HG03103 (cell line): ENCODE measurements at regions not wholly inside any gene's neighbourhood (a gene's known extent, or its start where the extent isn't known, plus 50 kb on each side); places are given as distances from the start of the nearest gene placed in this dataset.

ENCODE experiments used
- ATAC-seq: cut with Tn5 transposase; IDR thresholded peaks from one replicate; pipeline ENCODE4 v1.9.1; 2021; ENCODE audit warnings: low read depth; ENCODE audit not compliant: unreplicated experiment

DNA sequence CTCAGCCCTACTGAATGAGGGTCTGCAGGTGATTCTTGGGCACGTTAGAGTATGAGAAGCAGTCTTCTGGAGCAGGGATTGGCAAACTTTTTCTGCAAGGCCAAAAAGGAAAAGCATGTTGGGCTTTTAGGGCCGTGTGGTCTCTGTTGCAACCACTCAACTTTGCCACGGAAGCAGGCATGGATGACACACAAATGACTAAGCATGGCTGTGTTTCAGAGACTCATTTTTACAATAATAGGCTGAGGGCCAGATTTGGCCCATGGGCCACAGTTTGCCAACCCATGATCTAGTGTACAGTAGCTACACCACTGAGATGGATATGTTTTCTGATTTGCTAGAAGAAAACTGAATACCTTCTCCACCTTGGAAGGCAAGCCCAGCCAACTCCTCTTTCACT, 66.1 kb upstream of the PRICKLE2 start:
- no peak for ATAC-seq

GRCh38 chr3:64290864-64291263, 65.6 kb upstream of the PRICKLE2 start:
- ATAC-seq: no peak

DNA sequence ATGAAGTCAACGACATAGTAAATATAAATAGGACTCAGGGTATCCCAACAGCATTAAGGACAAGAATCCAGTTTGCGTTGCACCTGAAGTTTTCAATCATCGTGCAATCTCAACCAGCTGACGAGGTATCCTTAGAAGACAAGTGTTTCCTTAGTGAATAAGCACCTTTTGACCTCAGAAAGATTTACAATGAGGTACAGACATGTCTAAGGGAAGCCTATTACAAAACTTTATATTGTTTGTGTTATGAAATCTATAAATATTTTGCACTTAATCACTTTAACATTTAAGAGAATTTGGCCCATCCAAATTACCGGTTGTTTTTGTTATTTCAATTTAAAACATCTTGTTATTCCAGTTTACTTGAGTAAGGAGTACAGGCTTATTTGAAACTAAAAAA, 64.9 kb upstream of the PRICKLE2 start:
- ATAC-seq: no peak

DNA sequence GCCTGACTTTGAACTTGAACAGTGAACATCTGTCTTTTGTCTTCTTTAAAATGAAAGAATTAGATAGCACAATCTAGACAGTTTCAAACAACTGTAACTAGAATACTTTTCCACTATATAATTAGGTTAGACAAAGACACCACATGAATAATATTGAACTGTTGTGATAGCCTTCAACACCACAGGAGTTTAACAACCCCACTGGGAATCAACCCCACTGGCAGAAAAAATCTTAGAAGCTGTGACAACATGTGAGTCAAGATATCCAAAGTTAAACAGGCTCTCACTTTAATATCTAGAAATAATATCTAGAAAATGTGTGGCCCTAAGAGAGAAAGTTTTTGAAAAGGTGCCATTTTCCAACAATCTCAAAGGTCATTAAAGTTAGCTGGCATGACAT, 64.4 kb upstream of the PRICKLE2 start:
- ATAC-seq: no peak

DNA sequence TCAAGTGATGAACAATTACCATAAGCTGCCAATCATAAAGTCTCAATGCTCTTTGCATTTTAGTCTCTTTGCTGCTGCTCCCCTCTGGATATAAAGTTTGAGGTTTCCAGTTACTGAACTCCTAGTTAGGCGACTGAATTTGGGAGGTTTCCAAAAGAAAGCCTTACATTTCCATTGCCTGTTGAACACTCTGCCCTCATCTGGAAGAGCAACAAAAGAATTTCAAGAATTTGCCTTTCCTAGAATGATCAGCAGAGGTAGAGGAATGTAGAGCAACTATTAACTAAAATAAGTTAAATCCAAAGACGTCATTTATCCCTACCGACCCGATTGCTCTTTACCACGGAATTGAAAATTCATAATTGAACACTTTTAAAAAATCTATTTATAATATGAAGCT, 53.4 kb upstream of the PRICKLE2 start:
- ATAC-seq: no peak

DNA sequence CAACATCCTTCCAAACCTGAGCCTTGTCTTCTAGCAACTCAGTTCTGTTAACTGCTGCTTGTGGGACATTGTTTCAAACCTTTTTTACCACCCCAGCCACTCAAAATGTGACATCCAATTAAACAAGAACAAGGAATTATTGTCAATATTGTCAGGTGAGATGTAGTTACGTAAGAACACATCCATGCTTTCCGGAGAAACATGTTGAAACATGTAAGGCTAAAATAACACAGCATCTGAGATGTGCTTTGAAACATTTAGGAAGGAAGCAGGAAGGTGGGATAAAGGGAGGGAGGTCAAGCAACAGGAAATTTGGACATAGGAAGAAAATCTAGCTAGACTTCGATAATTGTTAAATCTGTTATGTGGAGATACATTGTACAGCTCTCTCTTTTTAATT, 50.9 kb upstream of the PRICKLE2 start:
- no peak for ATAC-seq
